Activated naive CD8-positive, alpha-beta T cell treated with anti-CD3 and anti-CD28 coated beads for 36 hours (primary cell): ENCODE measurements at regions not wholly inside any gene's neighbourhood (a gene's known extent, or its start where the extent isn't known, plus 50 kb on each side); places are given as distances from the start of the nearest gene placed in this dataset.

Experiments used
- DNase-seq: peaks from one replicate; pipeline ENCODE4 v3.0.0; 2021
- H3K27ac Mint-ChIP-seq: one replicate; pipeline ENCODE4 v1.8.0; 2022; ENCODE audit warnings: mild to moderate bottlenecking, moderate library complexity, mixed read lengths
- H3K27me3 Mint-ChIP-seq: one replicate; pipeline ENCODE4 v1.8.0; 2022; ENCODE audit warnings: mild to moderate bottlenecking, mixed read lengths
- H3K36me3 Mint-ChIP-seq: one replicate; pipeline ENCODE4 v1.8.0; 2021; ENCODE audit warnings: mild to moderate bottlenecking, mixed read lengths
- H3K4me1 Mint-ChIP-seq: one replicate; pipeline ENCODE4 v1.8.0; 2021; ENCODE audit warnings: mixed read lengths
- H3K4me3 Mint-ChIP-seq: one replicate; pipeline ENCODE4 v1.8.0; 2022; ENCODE audit warnings: mild to moderate bottlenecking, moderate library complexity, mixed read lengths
- H3K9me3 Mint-ChIP-seq: one replicate; pipeline ENCODE4 v1.8.0; 2022; ENCODE audit warnings: mixed read lengths

GRCh38 chr21:38976900-38977299 lies 171.2 kb downstream of the ETS2 start:
- H3K27me3 Mint-ChIP-seq, result peaks cover 25% of the 10 kb centered on the region
- H3K36me3 Mint-ChIP-seq, result no peaks in the 10 kb centered on the region
- no peak overlapping the region for H3K4me3 Mint-ChIP-seq
- peaks cover 10% of the 10 kb centered on the region for H3K4me1 Mint-ChIP-seq
- no peaks in the 10 kb centered on the region for H3K9me3 Mint-ChIP-seq
- no peak for DNase-seq
- H3K27ac Mint-ChIP-seq, result no peak overlapping the region

DNA sequence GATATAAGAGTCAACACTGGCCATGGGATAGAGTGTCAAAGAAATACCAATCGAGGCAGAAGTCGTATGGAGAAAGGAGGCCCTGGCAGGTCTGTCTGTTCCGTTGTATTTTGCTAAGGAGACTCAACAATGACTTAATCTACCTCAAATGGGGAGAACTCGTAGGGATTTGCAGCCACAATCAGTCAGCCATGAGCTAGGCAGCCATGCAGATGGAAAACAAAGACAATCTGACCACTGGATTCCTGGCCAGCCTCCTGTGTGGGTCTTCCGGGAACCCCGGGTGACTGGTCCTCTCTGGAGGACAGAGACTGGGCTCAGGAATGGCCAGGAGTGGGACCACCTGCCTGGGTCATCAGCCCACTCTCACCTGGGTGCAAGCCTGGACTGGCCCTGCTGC lies 167.8 kb downstream of the ETS2 start:
- H3K9me3 Mint-ChIP-seq, result no peaks in the 10 kb centered on the region
- no peaks in the 10 kb centered on the region for H3K36me3 Mint-ChIP-seq
- no peak for DNase-seq
- no peak overlapping the region for H3K4me3 Mint-ChIP-seq
- H3K4me1 Mint-ChIP-seq, result no peaks in the 10 kb centered on the region
- no peak overlapping the region for H3K27ac Mint-ChIP-seq
- no peaks in the 10 kb centered on the region for H3K27me3 Mint-ChIP-seq

GRCh38 chr21:38972078-38972477 lies 166.3 kb downstream of the ETS2 start:
- Mint-ChIP-seq H3K27ac (no peak overlapping the region), H3K36me3 (no peaks in the 10 kb centered on the region), H3K4me3 (no peak overlapping the region), H3K9me3 (no peaks in the 10 kb centered on the region), H3K27me3 (no peaks in the 10 kb centered on the region), H3K4me1 (no peaks in the 10 kb centered on the region)
- no peak for DNase-seq

DNA sequence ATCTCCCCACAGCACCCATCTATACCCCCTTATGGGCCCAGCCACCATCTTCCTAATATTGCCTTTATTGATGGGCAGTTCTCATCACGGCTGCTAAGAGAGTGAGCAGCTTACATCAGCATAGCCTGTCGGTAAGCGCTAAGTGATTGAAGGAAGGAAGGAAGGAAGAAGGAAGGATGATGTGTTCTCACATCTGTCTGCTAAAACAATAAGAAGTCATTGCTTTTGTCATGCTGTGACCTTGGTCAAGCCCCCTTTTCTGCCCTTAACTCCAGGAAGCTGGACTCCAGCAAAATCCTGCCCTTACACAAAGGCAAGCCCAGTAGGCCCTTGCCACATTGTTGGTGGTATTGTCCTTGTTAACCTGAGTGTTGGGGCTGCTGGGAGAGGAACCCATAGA lies 165.0 kb downstream of the ETS2 start:
- H3K27ac Mint-ChIP-seq, result no peak overlapping the region
- H3K36me3 Mint-ChIP-seq, result no peaks in the 10 kb centered on the region
- DNase-seq, result no peak
- H3K27me3 Mint-ChIP-seq, result no peaks in the 10 kb centered on the region
- no peak overlapping the region for H3K4me3 Mint-ChIP-seq
- no peaks in the 10 kb centered on the region for H3K4me1 Mint-ChIP-seq
- H3K9me3 Mint-ChIP-seq, result no peaks in the 10 kb centered on the region

- Mint-ChIP-seq H3K36me3 (no peaks in the 10 kb centered on the region), H3K4me1 (no peaks in the 10 kb centered on the region), H3K27ac (no peak overlapping the region), H3K4me3 (no peak overlapping the region), H3K9me3 (no peaks in the 10 kb centered on the region), H3K27me3 (no peaks in the 10 kb centered on the region)
- no peak for DNase-seq
Measured at GRCh38 chr21:38968887-38969543, 163.3 kb downstream of the ETS2 start.

DNA sequence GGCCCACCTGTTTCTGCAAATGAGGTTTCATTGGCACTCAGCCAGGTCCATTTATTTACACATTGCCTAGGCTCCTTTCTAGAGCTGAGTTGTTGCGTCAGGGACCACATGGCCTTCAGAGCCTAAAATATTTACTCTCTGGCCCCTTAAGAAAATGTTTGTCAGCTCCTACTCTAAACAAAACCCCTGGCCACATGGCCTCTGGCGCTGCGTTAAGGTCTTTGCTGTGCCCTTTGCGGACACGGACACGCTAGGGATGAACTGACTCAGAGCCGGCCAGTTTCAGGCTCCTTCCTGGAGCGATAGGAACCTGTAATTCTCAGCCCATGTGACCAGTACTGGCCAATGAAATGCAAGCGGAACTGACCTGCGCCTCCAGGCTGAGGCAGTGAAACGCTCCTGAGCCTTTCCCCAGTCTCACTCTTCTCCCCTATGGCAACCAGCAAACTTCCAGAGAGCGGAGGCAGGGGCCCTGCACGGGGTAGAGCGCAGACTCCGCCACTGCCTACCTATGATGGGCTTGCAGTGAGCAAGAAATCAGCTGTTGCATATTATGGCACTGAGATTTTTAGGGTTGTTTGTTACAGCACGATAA lies 160.3 kb downstream of the ETS2 start:
- Mint-ChIP-seq H3K4me1 (no peaks in the 10 kb centered on the region), H3K36me3 (peaks cover 3% of the 10 kb centered on the region), H3K4me3 (no peak overlapping the region), H3K9me3 (peaks cover 7% of the 10 kb centered on the region), H3K27me3 (no peaks in the 10 kb centered on the region), H3K27ac (no peak overlapping the region)
- DNase-seq, result no peak

GRCh38 chr21:38965241-38965640 lies 159.5 kb downstream of the ETS2 start:
- Mint-ChIP-seq H3K27ac (no peak overlapping the region), H3K4me1 (no peaks in the 10 kb centered on the region), H3K27me3 (no peaks in the 10 kb centered on the region), H3K36me3 (peaks cover 3% of the 10 kb centered on the region), H3K9me3 (peaks cover 7% of the 10 kb centered on the region), H3K4me3 (no peak overlapping the region)
- DNase-seq, result no peak

GRCh38 chr21:38963006-38963405 lies 157.3 kb downstream of the ETS2 start:
- Mint-ChIP-seq H3K27ac (no peak overlapping the region), H3K36me3 (peaks cover 3% of the 10 kb centered on the region), H3K4me3 (no peak overlapping the region), H3K4me1 (peaks cover 4% of the 10 kb centered on the region), H3K27me3 (no peaks in the 10 kb centered on the region), H3K9me3 (peaks cover 7% of the 10 kb centered on the region)
- DNase-seq, result no peak

GRCh38 chr21:38960251-38960650 lies 154.5 kb downstream of the ETS2 start:
- Mint-ChIP-seq H3K36me3 (peaks cover 3% of the 10 kb centered on the region), H3K27me3 (peaks cover 3% of the 10 kb centered on the region), H3K27ac (no peak overlapping the region), H3K9me3 (peaks cover 7% of the 10 kb centered on the region), H3K4me1 (peaks cover 6% of the 10 kb centered on the region), H3K4me3 (no peak overlapping the region)
- DNase-seq, result no peak

- Mint-ChIP-seq H3K4me1 (peaks cover 6% of the 10 kb centered on the region), H3K27ac (no peak overlapping the region), H3K4me3 (no peak overlapping the region), H3K9me3 (peaks cover 7% of the 10 kb centered on the region), H3K36me3 (peaks cover 3% of the 10 kb centered on the region), H3K27me3 (peaks cover 3% of the 10 kb centered on the region)
- no peak for DNase-seq
Measured at GRCh38 chr21:38959692-38960061, 153.9 kb downstream of the ETS2 start.

DNA sequence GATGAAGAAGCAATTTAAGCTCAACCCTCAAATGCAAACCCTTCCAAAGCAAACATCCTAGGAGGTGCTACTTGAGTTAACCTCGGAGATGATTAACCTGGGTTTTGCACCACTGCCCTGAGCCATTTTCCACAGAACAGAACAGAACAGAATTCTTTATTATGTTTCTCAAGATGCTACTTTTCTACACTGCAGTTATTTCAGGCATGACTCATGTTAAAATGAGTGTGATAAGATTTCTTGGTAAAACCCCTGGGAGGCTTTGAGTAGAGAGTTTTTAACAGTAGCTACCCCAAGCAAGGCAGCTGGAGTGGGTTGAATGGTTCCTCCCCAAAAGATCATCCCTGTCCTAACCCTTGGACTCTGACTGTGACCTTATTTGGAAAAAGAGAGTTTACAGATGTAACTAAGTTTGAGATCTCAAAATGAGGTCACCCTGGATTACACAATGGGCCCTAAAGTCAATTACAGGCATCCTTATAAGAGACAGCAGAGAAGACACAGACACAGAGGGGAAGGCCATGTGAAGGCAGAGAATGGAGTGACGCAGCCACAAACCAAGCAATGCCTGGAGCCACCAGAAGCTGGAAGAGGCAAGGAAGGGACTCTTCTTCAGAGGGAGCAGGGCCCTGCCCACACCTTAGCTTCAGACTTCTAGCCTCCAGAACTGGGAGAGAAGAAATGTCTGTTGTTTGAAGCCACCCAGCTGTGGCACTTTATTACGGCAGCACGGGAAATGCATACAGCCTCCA lies 153.4 kb downstream of the ETS2 start:
- peak overlapping the region; percentile 73 for H3K27ac Mint-ChIP-seq
- peaks cover 3% of the 10 kb centered on the region for H3K36me3 Mint-ChIP-seq
- DNase-seq, result no peak
- no peak overlapping the region for H3K4me3 Mint-ChIP-seq
- peaks cover 7% of the 10 kb centered on the region for H3K9me3 Mint-ChIP-seq
- peaks cover 3% of the 10 kb centered on the region for H3K27me3 Mint-ChIP-seq
- H3K4me1 Mint-ChIP-seq, result peaks cover 6% of the 10 kb centered on the region

GRCh38 chr21:38958323-38958705 lies 152.6 kb downstream of the ETS2 start:
- Mint-ChIP-seq H3K4me3 (no peak overlapping the region), H3K4me1 (peaks cover 6% of the 10 kb centered on the region), H3K9me3 (peaks cover 7% of the 10 kb centered on the region), H3K27ac (no peak overlapping the region), H3K36me3 (peaks cover 3% of the 10 kb centered on the region), H3K27me3 (peaks cover 3% of the 10 kb centered on the region)
- no peak for DNase-seq

DNA sequence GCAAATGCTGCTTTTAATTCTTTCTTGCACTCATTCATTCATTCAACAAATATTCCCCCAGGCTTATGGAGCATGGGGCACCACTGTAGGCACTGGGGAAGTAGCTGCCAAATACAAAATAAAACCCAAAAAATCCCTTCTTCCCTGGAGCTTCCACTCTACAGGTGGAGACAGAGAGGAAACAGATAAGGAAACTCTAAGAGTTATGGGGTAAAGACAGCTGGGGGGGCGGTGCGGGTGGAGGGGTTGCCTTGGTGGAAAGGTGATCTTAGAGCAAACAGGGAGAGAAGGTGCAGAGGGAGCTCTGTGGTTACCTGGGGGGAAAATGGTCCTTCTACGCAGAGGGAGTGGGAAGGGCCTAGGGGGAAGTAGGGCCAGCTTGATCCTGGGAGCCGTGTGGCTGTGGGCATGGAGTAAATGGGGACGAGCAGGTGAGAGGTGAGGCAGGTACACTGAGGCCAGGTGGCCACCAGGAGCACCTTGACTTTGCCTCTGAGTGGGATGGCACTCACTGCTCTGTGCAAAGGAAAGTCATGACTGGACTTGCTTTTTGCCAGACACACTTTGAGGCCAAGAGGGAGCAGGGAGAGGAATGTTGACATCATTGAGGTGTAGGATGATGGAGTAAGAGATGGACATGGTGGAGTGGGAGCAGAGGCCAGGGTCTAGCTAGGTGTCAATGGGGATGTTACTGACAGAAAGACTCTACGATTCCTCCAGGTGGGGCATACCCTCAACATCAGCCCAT lies 152.0 kb downstream of the ETS2 start:
- peaks cover 3% of the 10 kb centered on the region for H3K36me3 Mint-ChIP-seq
- no peak overlapping the region for H3K27ac Mint-ChIP-seq
- H3K4me1 Mint-ChIP-seq, result peaks cover 6% of the 10 kb centered on the region
- H3K9me3 Mint-ChIP-seq, result peaks cover 5% of the 10 kb centered on the region
- DNase-seq, result no peak
- no peak overlapping the region for H3K4me3 Mint-ChIP-seq
- peaks cover 5% of the 10 kb centered on the region for H3K27me3 Mint-ChIP-seq

DNA sequence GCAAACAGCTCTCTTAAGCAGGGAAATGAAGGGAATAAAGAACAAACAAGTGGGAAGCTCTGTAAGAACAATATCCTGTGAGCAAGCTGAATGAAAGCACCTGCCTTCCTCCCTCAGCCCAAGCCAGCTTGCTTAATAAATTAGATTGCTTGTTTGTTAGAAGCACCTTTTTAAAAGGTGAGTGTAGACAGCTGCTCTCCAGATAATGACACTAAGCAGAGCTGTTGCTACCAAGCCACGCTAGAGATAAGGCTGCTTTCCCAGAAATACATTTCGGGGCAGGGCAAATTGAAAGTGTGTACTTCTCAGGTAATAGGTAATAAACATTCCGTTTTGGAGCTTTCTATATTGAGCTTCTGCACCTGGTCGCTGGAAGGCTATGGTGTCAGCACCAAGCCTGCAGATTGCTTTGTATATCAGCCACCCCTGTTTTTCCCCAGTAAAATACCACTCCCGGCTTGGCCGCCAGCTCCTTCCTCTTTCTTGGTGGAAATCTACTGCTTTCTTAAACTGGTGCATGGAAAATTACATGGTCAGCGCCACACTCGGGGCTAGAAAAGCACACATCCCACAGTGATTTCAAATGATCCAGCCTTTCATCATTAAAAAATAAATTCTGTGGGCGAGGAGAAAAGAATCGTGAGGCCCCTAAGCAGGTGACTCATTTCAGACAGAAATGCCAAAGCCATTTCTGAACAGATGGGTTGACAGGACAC lies 151.3 kb downstream of the ETS2 start:
- no peak for DNase-seq
- H3K36me3 Mint-ChIP-seq, result no peaks in the 10 kb centered on the region
- H3K4me3 Mint-ChIP-seq, result no peak overlapping the region
- H3K27me3 Mint-ChIP-seq, result peaks cover 8% of the 10 kb centered on the region
- no peaks in the 10 kb centered on the region for H3K9me3 Mint-ChIP-seq
- H3K27ac Mint-ChIP-seq, result no peak overlapping the region
- peaks cover 6% of the 10 kb centered on the region for H3K4me1 Mint-ChIP-seq

- peaks cover 8% of the 10 kb centered on the region for H3K27me3 Mint-ChIP-seq
- no peak for DNase-seq
- peaks cover 6% of the 10 kb centered on the region for H3K4me1 Mint-ChIP-seq
- no peak overlapping the region for H3K4me3 Mint-ChIP-seq
- no peaks in the 10 kb centered on the region for H3K36me3 Mint-ChIP-seq
- no peak overlapping the region for H3K27ac Mint-ChIP-seq
- H3K9me3 Mint-ChIP-seq, result no peaks in the 10 kb centered on the region
Measured at GRCh38 chr21:38956521-38956855, 150.8 kb downstream of the ETS2 start.
